B cell (primary cell): ENCODE measurements at regions not wholly inside any gene's neighbourhood (a gene's known extent, or its start where the extent isn't known, plus 50 kb on each side); places are given as distances from the start of the nearest gene placed in this dataset.

Source experiments
- ATAC-seq: fragments of 200-7000 bp; cut with Tn5 transposase; one replicate; pipeline ENCODE4 v1.10.0; 2021; ENCODE audit warnings: low read depth, mild to moderate bottlenecking, moderate number of reproducible peaks, moderate library complexity
- CTCF ChIA-PET: fragments of 350-600 bp; sonication (Branson Sonifier 250); formaldehyde crosslinking; loops from one replicate; lab custom pipeline; 2021; ENCODE audit warnings: antibody characterized with exemption, inconsistent platforms; lab: Charles Lee
- POLR2A ChIA-PET: fragments of 350-600 bp; sonication (Branson Sonifier 250); formaldehyde crosslinking; loops from one replicate; lab custom pipeline; 2021; ENCODE audit warnings: antibody characterized with exemption; lab: Charles Lee
- DNase-seq: peaks from one replicate; pipeline ENCODE4 v3.0.0; 2013
- H2AFZ ChIP-seq: 2 replicates; pipeline ENCODE4 v1.6.1; 2012; ENCODE audit warnings: mild to moderate bottlenecking, low read depth, low read length; ENCODE audit not compliant: insufficient read depth, poor library complexity, severe bottlenecking
- H3K27ac ChIP-seq, 2 donors: 1 replicate in 1 of 2; 2 replicates in 1 of 2; pipeline ENCODE4 v1.5.1; 2012 to 2013; ENCODE audit warnings: low read length in 2 of 2, mild to moderate bottlenecking in 2 of 2, moderate library complexity in 1 of 2
- H3K27me3 ChIP-seq, 4 experiments: fragments of 200-600 bp in 1 of 4; sonication (generic) in 1 of 4; replicated peaks in 1 of 4; 1 replicate in 2 of 4; 2 replicates in 2 of 4; pipeline versions ENCODE4 v1.6.1 to v1.7.0; 2013 to 2016; ENCODE audit warnings: low read length in 3 of 4, mild to moderate bottlenecking in 2 of 4, mixed read lengths in 1 of 4, moderate library complexity in 1 of 4; ENCODE audit not compliant: insufficient read depth in 4 of 4, control insufficient read depth in 3 of 4; ENCODE audit errors: control extremely low read depth in 1 of 4
- H3K36me3 ChIP-seq, 2 experiments: replicated peaks in 1 of 2; 1 replicate in 1 of 2; 2 replicates in 1 of 2; pipeline versions ENCODE4 v1.6.1 to v1.7.1; 2013; ENCODE audit warnings: low read length in 1 of 2; ENCODE audit not compliant: insufficient read depth in 2 of 2, control insufficient read depth in 1 of 2; ENCODE audit errors: control extremely low read depth in 1 of 2, extremely low read depth in 1 of 2
- H3K4me1 ChIP-seq, 2 donors: fragments of 200-600 bp in 1 of 2; sonication (generic) in 1 of 2; 1 replicate in 1 of 2; 2 replicates in 1 of 2; pipeline versions ENCODE4 v1.5.1 to v1.6.1; 2013 to 2017; ENCODE audit warnings: low read length in 2 of 2; ENCODE audit not compliant: control insufficient read depth in 2 of 2, insufficient read depth in 2 of 2
- H3K4me2 ChIP-seq: replicated peaks from 2 replicates; pipeline ENCODE3; 2012; ENCODE audit warnings: mild to moderate bottlenecking, low read depth, low read length; ENCODE audit not compliant: poor library complexity, severe bottlenecking
- H3K4me3 ChIP-seq, 5 experiments: fragments of 200-600 bp in 1 of 5; sonication (generic) in 1 of 5; 1 replicate in 3 of 5; 2 replicates in 2 of 5; pipeline versions ENCODE4 v1.5.1 to v1.7.0; 2011 to 2016; ENCODE audit warnings: low read length in 4 of 5, mild to moderate bottlenecking in 4 of 5, low read depth in 2 of 5, control low read depth in 1 of 5, moderate library complexity in 1 of 5; ENCODE audit not compliant: insufficient read depth in 1 of 5; ENCODE audit errors: control extremely low read depth in 1 of 5, extremely low read depth in 1 of 5
- H3K79me2 ChIP-seq: fragments of 200-600 bp; sonication (generic); one replicate; pipeline ENCODE4 v1.6.0; 2016; ENCODE audit warnings: low read length; ENCODE audit not compliant: control insufficient read depth, insufficient read depth
- H3K9ac ChIP-seq: fragments of 200-600 bp; sonication (generic); 2 replicates; pipeline ENCODE4 v1.6.1; 2017; ENCODE audit warnings: mild to moderate bottlenecking, low read length, moderate library complexity
- H3K9me3 ChIP-seq, 3 donors: one replicate each; pipeline versions ENCODE4 v1.6.1 to v1.7.1; 2013; ENCODE audit warnings: low read length in 2 of 3; ENCODE audit not compliant: control insufficient read depth in 2 of 3, insufficient read depth in 1 of 3; ENCODE audit errors: control extremely low read depth in 1 of 3
- H4K20me1 ChIP-seq: 2 replicates; pipeline ENCODE4 v1.6.0; 2012; ENCODE audit warnings: mild to moderate bottlenecking, low read length; ENCODE audit not compliant: insufficient read depth, control insufficient read depth, poor library complexity, severe bottlenecking
- H3K27ac Mint-ChIP-seq: one replicate; pipeline ENCODE4 v1.8.0; 2021; ENCODE audit warnings: mixed read lengths
- H3K27me3 Mint-ChIP-seq: one replicate; pipeline ENCODE4 v1.8.0; 2021; ENCODE audit warnings: mixed read lengths
- H3K4me1 Mint-ChIP-seq: one replicate; pipeline ENCODE4 v1.8.0; 2021; ENCODE audit warnings: mixed read lengths
- H3K4me3 Mint-ChIP-seq: one replicate; pipeline ENCODE4 v1.8.0; 2021; ENCODE audit warnings: mixed read lengths
- H3K9me3 Mint-ChIP-seq: one replicate; pipeline ENCODE4 v1.8.0; 2022; ENCODE audit warnings: mixed read lengths; ENCODE audit not compliant: insufficient read depth
- CTCF ChIP-seq: fragments of 200-600 bp; IDR thresholded peaks from one replicate; pipeline ENCODE4 v1.8.0; 2022; ENCODE audit warnings: antibody characterized with exemption, mild to moderate bottlenecking
- EZH2 ChIP-seq: IDR thresholded peaks from 2 replicates; pipeline ENCODE4 v1.6.1; 2012; ENCODE audit warnings: borderline replicate concordance, low read depth, mild to moderate bottlenecking, moderate library complexity, low read length; ENCODE audit not compliant: insufficient read depth, poor library complexity, severe bottlenecking
- WGBS: methylation state at CpG from one replicate; pipeline ENCODE4 v1.1.5; 2013; ENCODE audit warnings: missing lambda C conversion rate; ENCODE audit not compliant: insufficient coverage; 5-methylcytosine and 5-hydroxymethylcytosine counted together
- intact Hi-C: fragments of 100-400 bp; cut with micrococcal nuclease; formaldehyde crosslinking; loops from one replicate; pipeline ENCODE4 v1.10.0; 2022

- Mint-ChIP-seq H3K9me3 (peaks cover 5% of the 10 kb centered on the region), H3K4me1 (peaks cover 12% of the 10 kb centered on the region), H3K4me3 (no peak overlapping the region), H3K27ac (no peak overlapping the region), H3K27me3 (peaks cover 3% of the 10 kb centered on the region)
- Histone ChIP-seq H3K4me1 (peaks cover 5 to 7% of the 10 kb centered on the region in 2 donors), H3K9ac (no peak overlapping the region), H3K79me2 (no peaks in the 10 kb centered on the region), H3K9me3 (peaks cover 0 to 4% (median 2%) of the 10 kb centered on the region in 3 donors), H3K36me3 (no peaks in the 10 kb centered on the region), H4K20me1 (no peaks in the 10 kb centered on the region), H3K27ac (no peak overlapping the region), H3K4me2 (no peak overlapping the region), H3K4me3 (no peak overlapping the region), H3K27me3 (no peaks in the 10 kb centered on the region), H2AFZ (no peak overlapping the region)
- no peak for ATAC-seq
- DNase-seq: no peak
- CTCF ChIA-PET: no interaction called here
- 96% methylated on average over 4 of the region's 5 CpGs for WGBS
- intact Hi-C loops: no loop called here
- TF ChIP-seq CTCF (no peak), EZH2 (no peak)
- POLR2A ChIA-PET: no interaction called here
Observed at GRCh38 chr6:155850408-155850841, 394.8 kb upstream of the NOX3 start.

GRCh38 chr6:155847711-155848110 is 392.1 kb upstream of the NOX3 start:
- Histone ChIP-seq H3K36me3 (no peaks in the 10 kb centered on the region), H3K27me3 (no peaks in the 10 kb centered on the region), H3K9me3 (peaks cover 0 to 6% (median 2%) of the 10 kb centered on the region in 3 donors), H3K79me2 (no peaks in the 10 kb centered on the region), H3K27ac (no peak overlapping the region), H3K9ac (no peak overlapping the region), H4K20me1 (no peaks in the 10 kb centered on the region), H3K4me1 (no peaks in the 10 kb centered on the region), H3K4me2 (no peak overlapping the region), H3K4me3 (no peak overlapping the region), H2AFZ (no peak overlapping the region)
- intact Hi-C loops: no loop called here
- ATAC-seq: no peak
- peaks cover 3% of the 10 kb centered on the region for H3K4me1 Mint-ChIP-seq
- peaks cover 11% of the 10 kb centered on the region for H3K9me3 Mint-ChIP-seq
- ChIA-PET POLR2A (no interaction called here), CTCF (no interaction called here)
- 10% methylated on average over 2 of the region's 5 CpGs for WGBS
- peaks cover 7% of the 10 kb centered on the region for H3K27me3 Mint-ChIP-seq
- DNase-seq: no peak
- no peak for TF ChIP-seq EZH2
- no peak for TF ChIP-seq CTCF
- no peak overlapping the region for H3K4me3 Mint-ChIP-seq
- H3K27ac Mint-ChIP-seq: no peak overlapping the region
